ENCODE measurements at regions not wholly inside any gene's neighbourhood (a gene's known extent, or its start where the extent isn't known, plus 50 kb on each side); places are given as distances from the start of the nearest gene placed in this dataset.

DNA sequence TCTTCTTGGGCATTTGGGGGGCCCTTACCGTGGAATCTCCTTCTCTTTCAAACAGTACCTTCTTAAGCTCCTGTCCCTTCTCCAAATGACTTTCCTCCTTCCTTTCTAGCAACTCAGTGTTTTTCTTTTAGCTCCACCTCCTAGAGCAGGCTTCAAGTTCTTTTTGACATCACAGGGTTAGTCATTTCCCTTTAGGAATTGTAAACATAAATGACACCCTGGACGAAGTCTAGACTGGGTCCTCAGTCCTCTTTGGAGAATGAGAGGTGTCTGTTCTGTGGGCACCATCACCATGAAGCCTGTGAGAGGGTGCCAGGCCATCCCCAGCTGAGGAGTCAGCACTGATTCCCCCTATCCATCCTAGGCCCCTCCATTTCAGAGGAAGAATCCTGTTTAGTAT is 94.7 kb downstream of the SALL1 start:
- H3K4me1 ChIP-seq (ENCODE audit: insufficient read depth, low read length, poor library complexity, severe bottlenecking): no peaks in the 10 kb centered on the region
- no peak overlapping the region for H2AFZ ChIP-seq (ENCODE audit: low read length)
- no peak for TF ChIP-seq EZH2phosphoT487 (IDR thresholded peaks at IDR 0.05; ENCODE audit: borderline replicate concordance, low read depth, low read length)
- TF ChIP-seq, protein P1, sequence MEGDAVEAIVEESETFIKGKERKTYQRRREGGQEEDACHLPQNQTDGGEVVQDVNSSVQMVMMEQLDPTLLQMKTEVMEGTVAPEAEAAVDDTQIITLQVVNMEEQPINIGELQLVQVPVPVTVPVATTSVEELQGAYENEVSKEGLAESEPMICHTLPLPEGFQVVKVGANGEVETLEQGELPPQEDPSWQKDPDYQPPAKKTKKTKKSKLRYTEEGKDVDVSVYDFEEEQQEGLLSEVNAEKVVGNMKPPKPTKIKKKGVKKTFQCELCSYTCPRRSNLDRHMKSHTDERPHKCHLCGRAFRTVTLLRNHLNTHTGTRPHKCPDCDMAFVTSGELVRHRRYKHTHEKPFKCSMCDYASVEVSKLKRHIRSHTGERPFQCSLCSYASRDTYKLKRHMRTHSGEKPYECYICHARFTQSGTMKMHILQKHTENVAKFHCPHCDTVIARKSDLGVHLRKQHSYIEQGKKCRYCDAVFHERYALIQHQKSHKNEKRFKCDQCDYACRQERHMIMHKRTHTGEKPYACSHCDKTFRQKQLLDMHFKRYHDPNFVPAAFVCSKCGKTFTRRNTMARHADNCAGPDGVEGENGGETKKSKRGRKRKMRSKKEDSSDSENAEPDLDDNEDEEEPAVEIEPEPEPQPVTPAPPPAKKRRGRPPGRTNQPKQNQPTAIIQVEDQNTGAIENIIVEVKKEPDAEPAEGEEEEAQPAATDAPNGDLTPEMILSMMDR (conservative IDR thresholded peaks at IDR 0.05; ENCODE audit: low read length): no peak
- H4K20me1 ChIP-seq (ENCODE audit: insufficient read depth, low read length): no peaks in the 10 kb centered on the region
- H3K9me3 ChIP-seq (ENCODE audit: low read length): no peaks in the 10 kb centered on the region
- ChIA-PET POLR2A (interaction anchor here (0.6 to 1.4 kb wide), 2 partner anchors 233 to 583 kb away, joined by 3 to 4 read pairs; no protein-coding TSS in a partner anchor), CTCF (ENCODE audit: unreplicated experiment) (no interaction called here)
- H3K9me2 ChIP-seq (ENCODE audit: insufficient read depth, low read length): no peaks in the 10 kb centered on the region
- intact Hi-C loops (cut with micrococcal nuclease; ENCODE audit: unreplicated experiment): no loop called here
- no peak for DNase-seq (ENCODE audit: low spot score)
- BruUV-seq (replicated peaks): no TSS peak
- H3K36me3 ChIP-seq (ENCODE audit: insufficient read depth, low read length): no peaks in the 10 kb centered on the region
- H3K27ac ChIP-seq (ENCODE audit: low read depth, low read length, poor library complexity, severe bottlenecking): no peak overlapping the region
- H3K4me2 ChIP-seq (ENCODE audit: low read length): no peak overlapping the region
- H3K4me3 ChIP-seq (ENCODE audit: low read depth, low read length, poor library complexity, severe bottlenecking): no peak overlapping the region
- H3K79me2 ChIP-seq (ENCODE audit: insufficient read depth, low read depth, low read length): no peaks in the 10 kb centered on the region

DNA sequence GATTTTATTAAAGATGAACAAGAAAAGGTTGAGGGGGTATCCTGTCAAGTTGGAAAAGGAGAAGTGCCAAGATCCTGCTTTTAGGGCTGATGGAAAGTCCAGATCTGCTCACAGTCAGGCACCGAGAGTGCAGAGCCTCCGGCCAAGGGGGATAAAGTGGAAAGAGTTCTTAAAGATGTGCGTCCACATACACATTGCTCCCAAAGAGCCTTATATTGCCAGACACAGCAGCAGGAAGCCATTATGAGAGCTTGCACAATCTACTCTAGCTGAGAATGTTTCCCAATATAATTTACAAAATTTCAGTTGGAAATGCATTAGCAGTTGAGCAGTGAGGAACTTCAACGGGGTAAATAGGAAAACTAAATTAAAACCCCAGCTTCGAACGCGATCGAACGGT is 95.6 kb downstream of the SALL1 start:
- Histone ChIP-seq H3K4me1 (ENCODE audit: insufficient read depth, low read length, poor library complexity, severe bottlenecking) (no peaks in the 10 kb centered on the region), H4K20me1 (ENCODE audit: insufficient read depth, low read length) (no peaks in the 10 kb centered on the region), H3K27ac (ENCODE audit: low read depth, low read length, poor library complexity, severe bottlenecking) (no peak overlapping the region), H3K4me2 (ENCODE audit: low read length) (no peak overlapping the region), H3K9me2 (ENCODE audit: insufficient read depth, low read length) (no peaks in the 10 kb centered on the region), H2AFZ (ENCODE audit: low read length) (no peak overlapping the region), H3K36me3 (ENCODE audit: insufficient read depth, low read length) (no peaks in the 10 kb centered on the region), H3K4me3 (ENCODE audit: low read depth, low read length, poor library complexity, severe bottlenecking) (no peak overlapping the region), H3K79me2 (ENCODE audit: insufficient read depth, low read depth, low read length) (no peaks in the 10 kb centered on the region), H3K9me3 (ENCODE audit: low read length) (no peaks in the 10 kb centered on the region)
- DNase-seq (ENCODE audit: low spot score): no peak
- no peak for TF ChIP-seq EZH2phosphoT487 (IDR thresholded peaks at IDR 0.05; ENCODE audit: borderline replicate concordance, low read depth, low read length)
- TF ChIP-seq, protein P1 (conservative IDR thresholded peaks at IDR 0.05; ENCODE audit: low read length): no peak
- ChIA-PET POLR2A (interaction anchor here (1.4 kb wide), 1 partner anchor 234 kb away, joined by 4 read pairs; no protein-coding TSS in a partner anchor), CTCF (ENCODE audit: unreplicated experiment) (no interaction called here)
- BruUV-seq (replicated peaks): no TSS peak
- intact Hi-C loops (cut with micrococcal nuclease; ENCODE audit: unreplicated experiment): no loop called here

DNA sequence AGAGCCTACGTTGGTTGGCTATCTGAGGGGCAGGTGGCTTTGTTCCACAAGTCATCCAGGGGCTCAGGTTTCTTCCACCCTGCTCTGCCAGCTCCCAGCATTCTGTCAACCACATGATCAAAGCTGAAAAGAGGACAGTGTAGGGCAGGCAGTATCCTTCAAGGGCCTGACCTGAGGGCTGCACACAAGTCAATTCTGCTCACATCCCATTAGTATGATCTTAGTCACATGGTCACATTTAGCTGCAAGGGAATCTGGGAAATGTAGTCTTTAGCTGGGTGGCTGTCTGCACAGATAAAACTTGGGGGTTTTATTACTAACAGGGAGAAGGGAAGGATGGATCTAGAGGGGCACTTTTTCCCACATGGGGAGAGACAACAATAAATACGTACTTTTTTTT is 97.3 kb downstream of the SALL1 start:
- Histone ChIP-seq H3K36me3 (ENCODE audit: insufficient read depth, low read length) (no peaks in the 10 kb centered on the region), H3K4me3 (ENCODE audit: low read depth, low read length, poor library complexity, severe bottlenecking) (no peak overlapping the region), H3K4me2 (ENCODE audit: low read length) (no peak overlapping the region), H2AFZ (ENCODE audit: low read length) (no peak overlapping the region), H3K4me1 (ENCODE audit: insufficient read depth, low read length, poor library complexity, severe bottlenecking) (no peaks in the 10 kb centered on the region), H4K20me1 (ENCODE audit: insufficient read depth, low read length) (no peaks in the 10 kb centered on the region), H3K27ac (ENCODE audit: low read depth, low read length, poor library complexity, severe bottlenecking) (no peak overlapping the region), H3K9me2 (ENCODE audit: insufficient read depth, low read length) (no peaks in the 10 kb centered on the region), H3K9me3 (ENCODE audit: low read length) (no peaks in the 10 kb centered on the region), H3K79me2 (ENCODE audit: insufficient read depth, low read depth, low read length) (no peaks in the 10 kb centered on the region)
- intact Hi-C loops (cut with micrococcal nuclease; ENCODE audit: unreplicated experiment): no loop called here
- TF ChIP-seq EZH2phosphoT487 (IDR thresholded peaks at IDR 0.05; ENCODE audit: borderline replicate concordance, low read depth, low read length): no peak
- TF ChIP-seq, protein P1 (conservative IDR thresholded peaks at IDR 0.05; ENCODE audit: low read length): no peak
- POLR2A ChIA-PET: no interaction called here
- BruUV-seq (replicated peaks): no TSS peak
- CTCF ChIA-PET (ENCODE audit: unreplicated experiment): no interaction called here
- DNase-seq (ENCODE audit: low spot score): no peak
